GM12865 (cell line): ENCODE measurements at regions not wholly inside any gene's neighbourhood (a gene's known extent, or its start where the extent isn't known, plus 50 kb on each side); places are given as distances from the start of the nearest gene placed in this dataset.

ENCODE experiments used
- DNase-seq: peaks from one replicate; pipeline ENCODE4 v3.0.0; 2010; ENCODE audit warnings: low read depth
- H3K4me3 ChIP-seq: 2 replicates; pipeline ENCODE4 v1.5.1; 2011; ENCODE audit warnings: mild to moderate bottlenecking, low read depth, low read length, control low read depth
- TF ChIP-seq, protein P1 (sequence below): IDR thresholded peaks from 2 replicates; pipeline ENCODE4 v1.5.1; 2011; ENCODE audit warnings: low read length, control low read depth, low read depth, inconsistent platforms; ENCODE audit not compliant: insufficient read depth; ENCODE audit errors: missing control alignments

DNA sequence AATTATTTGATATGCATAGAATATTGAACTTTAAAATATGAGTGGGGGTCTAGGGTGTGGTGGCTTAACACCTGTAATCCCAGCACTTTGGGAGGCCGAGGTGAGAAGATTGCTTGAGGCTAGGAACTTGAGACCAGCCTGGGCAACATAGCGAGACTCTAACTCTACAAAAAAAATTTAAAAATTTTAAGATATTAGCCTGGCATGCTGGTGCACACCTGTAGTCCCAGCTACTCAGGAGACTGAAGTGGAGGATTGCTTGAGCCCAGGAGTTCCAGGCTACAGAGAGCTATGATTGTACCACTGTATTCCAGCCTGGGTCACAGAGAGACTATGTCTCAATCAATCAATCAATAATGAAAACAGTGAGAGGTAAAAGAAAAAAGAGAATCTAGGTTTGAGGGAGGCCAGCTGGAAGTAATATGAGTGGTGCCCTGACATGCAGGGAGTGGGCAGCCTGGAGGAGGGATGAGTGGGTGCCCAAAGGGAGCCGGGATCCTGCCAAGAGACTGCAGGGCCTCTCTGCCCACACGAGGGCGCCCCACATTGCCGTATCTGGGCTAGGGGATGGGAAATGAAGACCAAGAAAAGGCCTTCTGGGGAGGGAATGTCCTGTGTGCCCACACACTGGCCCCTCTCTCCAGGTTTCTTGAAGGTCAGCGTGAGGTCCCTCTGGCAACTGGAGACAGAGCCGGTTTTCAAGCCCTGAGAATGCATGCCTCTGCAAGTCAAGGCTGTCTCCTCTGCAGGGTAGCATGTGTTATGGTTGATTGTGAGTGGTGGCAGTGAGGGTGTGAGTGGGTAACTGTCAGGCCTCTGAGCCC lies 93.9 kb upstream of the PPM1J start:
- TF ChIP-seq, protein P1, sequence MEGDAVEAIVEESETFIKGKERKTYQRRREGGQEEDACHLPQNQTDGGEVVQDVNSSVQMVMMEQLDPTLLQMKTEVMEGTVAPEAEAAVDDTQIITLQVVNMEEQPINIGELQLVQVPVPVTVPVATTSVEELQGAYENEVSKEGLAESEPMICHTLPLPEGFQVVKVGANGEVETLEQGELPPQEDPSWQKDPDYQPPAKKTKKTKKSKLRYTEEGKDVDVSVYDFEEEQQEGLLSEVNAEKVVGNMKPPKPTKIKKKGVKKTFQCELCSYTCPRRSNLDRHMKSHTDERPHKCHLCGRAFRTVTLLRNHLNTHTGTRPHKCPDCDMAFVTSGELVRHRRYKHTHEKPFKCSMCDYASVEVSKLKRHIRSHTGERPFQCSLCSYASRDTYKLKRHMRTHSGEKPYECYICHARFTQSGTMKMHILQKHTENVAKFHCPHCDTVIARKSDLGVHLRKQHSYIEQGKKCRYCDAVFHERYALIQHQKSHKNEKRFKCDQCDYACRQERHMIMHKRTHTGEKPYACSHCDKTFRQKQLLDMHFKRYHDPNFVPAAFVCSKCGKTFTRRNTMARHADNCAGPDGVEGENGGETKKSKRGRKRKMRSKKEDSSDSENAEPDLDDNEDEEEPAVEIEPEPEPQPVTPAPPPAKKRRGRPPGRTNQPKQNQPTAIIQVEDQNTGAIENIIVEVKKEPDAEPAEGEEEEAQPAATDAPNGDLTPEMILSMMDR = peak; percentile 92
- DNase-seq = peak; percentile 59

DNA sequence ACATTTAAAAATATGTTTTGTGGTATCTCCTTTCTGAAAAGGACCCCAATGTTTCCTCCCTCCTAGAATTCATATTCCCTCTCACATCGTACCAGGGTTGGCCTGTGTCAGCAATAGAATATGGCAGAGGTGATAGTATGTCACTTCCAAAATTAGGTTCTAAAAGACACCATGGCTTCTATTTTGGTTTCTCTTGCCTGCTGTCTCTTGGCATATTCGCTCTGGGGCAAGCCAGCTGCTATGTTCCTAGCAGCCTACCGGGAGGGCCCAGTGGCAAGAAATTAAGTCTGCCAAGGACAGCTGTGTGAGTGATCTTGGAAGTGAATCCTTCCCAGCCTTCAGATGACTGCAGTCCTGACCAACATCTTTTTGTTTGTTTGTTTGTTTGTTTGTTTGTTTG lies 92.9 kb upstream of the PPM1J start:
- TF ChIP-seq, protein P1 = no peak
- no peak overlapping the region for H3K4me3 ChIP-seq
- DNase-seq = no peak

More for the DNA sequence above, 93.9 kb upstream of the PPM1J start:
- no peak overlapping the region for H3K4me3 ChIP-seq

DNA sequence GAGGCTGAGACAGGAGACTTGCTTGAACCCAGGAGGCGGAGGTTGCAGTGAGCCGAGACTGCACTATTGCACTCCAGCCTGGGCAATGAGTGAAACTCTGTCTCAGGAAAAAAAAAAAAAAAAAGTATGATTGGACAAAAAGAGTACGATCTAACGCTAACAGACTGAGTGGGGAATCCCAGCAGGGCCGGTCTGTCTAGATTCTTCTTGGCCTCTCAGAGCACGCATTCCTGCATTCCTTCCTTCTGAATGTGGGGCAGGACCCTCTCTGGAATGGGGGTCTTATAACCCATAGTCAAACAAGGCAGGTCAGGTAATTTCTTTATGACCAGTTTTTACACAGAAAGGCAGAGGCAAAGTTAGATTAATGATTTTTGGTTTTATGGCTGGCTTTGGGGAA lies 92.0 kb upstream of the PPM1J start:
- TF ChIP-seq, protein P1 = no peak
- H3K4me3 ChIP-seq = no peak overlapping the region
- no peak for DNase-seq

DNA sequence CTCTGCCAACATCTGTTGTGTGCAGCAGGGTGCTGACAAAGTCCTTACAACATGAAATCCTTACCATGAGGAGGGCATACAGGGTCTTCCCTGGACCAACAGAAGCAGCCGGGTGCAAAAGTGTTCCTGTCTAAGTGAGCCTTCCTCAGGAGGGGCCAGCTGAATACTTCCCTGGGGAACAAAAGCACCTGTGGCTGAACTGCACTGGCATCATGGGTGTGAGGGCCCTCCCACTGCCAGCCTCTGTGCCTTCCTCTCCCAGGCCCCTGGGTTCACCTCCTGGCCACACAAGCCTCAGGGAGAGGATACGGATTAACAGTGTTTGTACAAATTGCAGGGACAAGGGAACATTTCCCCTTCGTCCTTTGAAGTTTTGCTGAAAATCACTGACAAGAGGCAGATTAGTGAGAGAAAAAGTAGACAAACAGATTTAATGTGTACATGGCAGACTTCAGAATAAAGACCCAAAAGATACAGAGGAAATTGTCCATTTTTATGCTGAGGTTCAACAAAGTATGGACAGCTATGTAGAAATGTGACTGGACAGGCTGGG lies 91.0 kb upstream of the PPM1J start:
- TF ChIP-seq, protein P1 = no peak
- no peak overlapping the region for H3K4me3 ChIP-seq
- DNase-seq = no peak

DNA sequence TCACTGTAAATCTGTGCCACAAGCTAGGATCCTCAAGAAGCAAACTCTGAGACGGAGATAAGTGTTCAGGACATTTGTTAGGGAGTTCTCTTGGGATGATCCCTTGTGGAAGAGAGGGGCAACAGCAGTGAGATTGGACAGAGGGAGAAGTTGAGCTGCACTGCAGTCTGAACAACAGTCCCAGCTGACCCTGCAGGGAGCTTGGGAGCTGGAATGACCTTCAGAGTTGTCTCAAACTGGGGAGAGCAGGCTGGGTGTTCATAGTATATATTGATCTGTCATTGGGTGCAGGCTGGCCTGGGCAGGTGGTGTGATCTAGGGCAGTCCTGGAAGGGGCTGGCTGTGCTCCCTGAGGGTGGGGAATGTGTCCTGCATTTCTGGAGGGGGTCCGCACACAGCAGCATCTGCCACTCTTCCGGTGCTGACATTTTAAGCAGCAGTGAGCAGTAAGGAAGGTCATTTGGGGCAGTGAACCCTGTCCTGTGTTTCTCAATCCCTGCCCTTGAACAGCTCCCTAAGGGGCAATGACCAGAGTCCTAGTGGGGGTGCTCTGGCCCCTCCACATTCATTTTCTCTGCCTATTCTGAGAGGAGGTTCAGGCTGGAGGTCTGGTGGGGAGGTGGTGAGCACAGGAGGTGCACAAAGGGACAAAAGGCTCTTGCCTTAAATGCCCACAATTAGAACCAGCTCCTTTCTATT lies 90.2 kb upstream of the PPM1J start:
- no peak for DNase-seq
- no peak overlapping the region for H3K4me3 ChIP-seq
- TF ChIP-seq, protein P1 = no peak

DNA sequence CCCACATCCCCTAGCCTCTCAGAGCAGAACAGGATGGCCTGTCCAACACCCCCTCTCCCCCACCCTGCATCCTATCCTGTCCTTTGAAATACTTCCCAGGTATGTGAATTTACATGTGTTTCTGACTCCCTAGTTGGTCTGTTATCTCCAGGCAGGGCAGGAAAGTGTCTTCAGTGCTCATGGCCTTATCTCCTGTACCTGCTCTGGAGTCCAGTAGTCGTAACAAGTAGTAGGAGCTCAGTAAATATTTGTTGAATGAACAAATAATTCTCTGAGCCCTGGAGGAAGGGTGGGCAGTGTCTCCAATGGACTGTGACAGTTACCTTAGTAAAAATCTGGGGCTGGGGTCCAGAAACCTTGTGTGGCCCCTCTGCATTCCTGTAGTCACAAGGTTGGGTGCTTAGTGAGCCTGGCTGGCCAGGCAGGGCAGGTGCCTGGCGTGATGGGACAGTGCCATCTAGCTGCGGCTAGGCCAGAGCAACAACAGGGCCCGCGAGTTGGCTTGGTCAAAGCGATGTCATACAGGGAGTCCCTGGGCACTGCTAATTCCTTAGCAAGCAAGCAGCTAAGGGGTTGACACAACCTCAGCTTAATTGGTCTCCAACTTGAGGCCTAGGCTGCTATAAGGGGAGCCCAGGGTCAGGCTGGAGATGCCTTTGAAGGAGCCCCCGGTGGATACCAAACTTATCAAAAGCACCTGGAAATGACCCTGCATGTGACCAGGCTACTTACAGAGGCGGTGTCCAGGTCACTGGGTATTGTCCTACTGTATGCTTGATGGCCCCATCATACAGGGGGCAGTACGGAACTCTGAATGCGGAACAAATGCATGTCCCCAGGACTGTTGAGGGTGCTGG lies 89.0 kb upstream of the PPM1J start:
- peak; percentile 79 for DNase-seq
- TF ChIP-seq, protein P1 = peak; percentile 89
- H3K4me3 ChIP-seq = no peak overlapping the region
